Fibroblast of lung (primary cell): ENCODE measurements at regions not wholly inside any gene's neighbourhood (a gene's known extent, or its start where the extent isn't known, plus 50 kb on each side); places are given as distances from the start of the nearest gene placed in this dataset.

Source experiments
- EZH2 ChIP-seq: IDR thresholded peaks from 2 replicates; pipeline ENCODE4 v1.5.1; 2012; ENCODE audit warnings: low read length, control low read depth, mild to moderate bottlenecking; ENCODE audit errors: missing control alignments
- TF ChIP-seq, protein P1 (sequence below), 2 donors: IDR thresholded peaks in 1 of 2; conservative IDR thresholded peaks in 1 of 2; 1 replicate in 1 of 2; 2 replicates in 1 of 2; pipeline ENCODE4 v1.5.1; 2011 to 2012; ENCODE audit warnings: low read length in 2 of 2, control low read depth in 1 of 2, inconsistent platforms in 1 of 2, low read depth in 1 of 2, mild to moderate bottlenecking in 1 of 2

DNA sequence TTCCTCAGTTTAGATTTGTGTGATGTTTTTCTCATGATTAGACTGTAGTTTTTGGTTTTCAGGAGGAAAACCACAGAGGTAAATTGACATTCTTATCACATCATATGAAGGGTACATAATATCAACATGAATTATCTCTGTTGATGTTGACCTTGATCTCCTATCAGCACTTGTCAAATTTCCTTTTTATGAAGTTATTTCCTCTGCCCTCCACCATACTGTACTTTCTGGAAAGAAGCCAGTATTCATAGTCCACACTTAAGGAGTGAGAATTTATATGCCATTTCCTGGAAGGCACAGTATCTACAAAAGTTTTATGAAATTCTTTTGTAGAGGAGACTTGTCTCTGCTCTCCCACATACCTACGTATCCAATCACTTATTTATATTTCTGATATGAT, 807.2 kb upstream of the MBL2 start:
- TF ChIP-seq, protein P1, sequence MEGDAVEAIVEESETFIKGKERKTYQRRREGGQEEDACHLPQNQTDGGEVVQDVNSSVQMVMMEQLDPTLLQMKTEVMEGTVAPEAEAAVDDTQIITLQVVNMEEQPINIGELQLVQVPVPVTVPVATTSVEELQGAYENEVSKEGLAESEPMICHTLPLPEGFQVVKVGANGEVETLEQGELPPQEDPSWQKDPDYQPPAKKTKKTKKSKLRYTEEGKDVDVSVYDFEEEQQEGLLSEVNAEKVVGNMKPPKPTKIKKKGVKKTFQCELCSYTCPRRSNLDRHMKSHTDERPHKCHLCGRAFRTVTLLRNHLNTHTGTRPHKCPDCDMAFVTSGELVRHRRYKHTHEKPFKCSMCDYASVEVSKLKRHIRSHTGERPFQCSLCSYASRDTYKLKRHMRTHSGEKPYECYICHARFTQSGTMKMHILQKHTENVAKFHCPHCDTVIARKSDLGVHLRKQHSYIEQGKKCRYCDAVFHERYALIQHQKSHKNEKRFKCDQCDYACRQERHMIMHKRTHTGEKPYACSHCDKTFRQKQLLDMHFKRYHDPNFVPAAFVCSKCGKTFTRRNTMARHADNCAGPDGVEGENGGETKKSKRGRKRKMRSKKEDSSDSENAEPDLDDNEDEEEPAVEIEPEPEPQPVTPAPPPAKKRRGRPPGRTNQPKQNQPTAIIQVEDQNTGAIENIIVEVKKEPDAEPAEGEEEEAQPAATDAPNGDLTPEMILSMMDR (conservative IDR thresholded peaks at IDR 0.05 in 1 of 2, IDR thresholded peaks at IDR 0.05 in 1 of 2; ENCODE audit: low read depth in 1 of 2, low read length in 2 of 2) = no peak
- no peak for TF ChIP-seq EZH2
